HCT116 (cell line): ENCODE measurements at regions not wholly inside any gene's neighbourhood (a gene's known extent, or its start where the extent isn't known, plus 50 kb on each side); places are given as distances from the start of the nearest gene placed in this dataset.

Source experiments
- ATAC-seq: fragments of 200-7000 bp; cut with Tn5 transposase; 2 replicates; pipeline ENCODE4 v1.9.1; 2020; ENCODE audit warnings: mild to moderate bottlenecking, moderate library complexity
- BruUV-seq: library from RNA; stranded (reverse); fragments of 400-500 nt; replicated peaks from 2 replicates; lab custom pipeline; 2021; lab: Mats Ljungman, UMichigan
- CTCF ChIA-PET: fragments of 300-600 bp; sonication (Branson Sonifier 250); formaldehyde crosslinking; loops from one replicate; lab custom pipeline; 2021; ENCODE audit warnings: antibody characterized with exemption; lab: Charles Lee
- POLR2A ChIA-PET: fragments of 300-600, 350-600 bp; sonication (Branson Sonifier 250); formaldehyde crosslinking; loops from one replicate; lab custom pipeline; 2021; ENCODE audit warnings: antibody characterized with exemption; lab: Charles Lee
- RAD21 ChIA-PET, 2 experiments: fragments of 300-600 bp; sonication (Branson Sonifier 250); formaldehyde crosslinking; loops; one replicate each; lab custom pipeline; 2023; ENCODE audit warnings: low total read pairs in 2 of 2; ENCODE audit not compliant: uncharacterized antibody in 2 of 2, unreplicated experiment in 2 of 2, low non-redundant PET in 1 of 2; lab: Charles Lee
- DNase-seq: peaks from one replicate; pipeline ENCODE4 v3.0.0-alpha.2; 2010; ENCODE audit warnings: low read depth, low spot score
- H2AFZ ChIP-seq: fragments of 200-600 bp; shearing (Covaris generic), sonication (generic); 2 replicates; pipeline ENCODE4 v1.6.1; 2017; ENCODE audit warnings: low read depth, mixed run types, mixed read lengths, antibody characterized with exemption, low read length; ENCODE audit not compliant: poor library complexity, severe bottlenecking
- H3K27ac ChIP-seq: 2 replicates; pipeline ENCODE4 v1.5.1; 2012; ENCODE audit warnings: low read depth, low read length
- H3K27me3 ChIP-seq: fragments of 200-600 bp; sonication (generic); 2 replicates; pipeline ENCODE4 v1.6.1; 2016; ENCODE audit warnings: mixed run types, low read length, mixed read lengths; ENCODE audit not compliant: insufficient read depth
- H3K36me3 ChIP-seq, 2 experiments: fragments of 200-500 bp in 1 of 2; fragments of 200-600 bp in 1 of 2; sonication (Bioruptor generic) in 1 of 2; sonication (generic) in 1 of 2; 2 replicates each; pipeline versions ENCODE4 v1.5.1 to v1.6.1; 2014 to 2016; ENCODE audit warnings: low read length in 2 of 2, inconsistent platforms in 1 of 2, mixed read lengths in 1 of 2, mixed run types in 1 of 2; ENCODE audit not compliant: insufficient read depth in 2 of 2, control insufficient read depth in 1 of 2
- H3K4me1 ChIP-seq, 2 experiments: fragments of 200-600 bp in 1 of 2; sonication (generic) in 1 of 2; 2 replicates each; pipeline versions ENCODE4 v1.5.1 to v1.6.1; 2012 to 2017; ENCODE audit warnings: low read length in 2 of 2, inconsistent platforms in 1 of 2, mild to moderate bottlenecking in 1 of 2, mixed read lengths in 1 of 2, mixed run types in 1 of 2, moderate library complexity in 1 of 2; ENCODE audit not compliant: insufficient read depth in 2 of 2, control insufficient read depth in 1 of 2
- H3K4me2 ChIP-seq: fragments of 200-600 bp; sonication (generic); 2 replicates; pipeline ENCODE4 v1.6.1; 2017; ENCODE audit warnings: mixed run types, low read length, mixed read lengths
- H3K4me3 ChIP-seq, 2 experiments: fragments of 200-600 bp in 1 of 2; sonication (generic) in 1 of 2; replicated peaks in 1 of 2; 2 replicates each; pipeline ENCODE4 v1.5.1; 2011 to 2016; ENCODE audit warnings: low read length in 2 of 2, control low read depth in 1 of 2, low read depth in 1 of 2, mild to moderate bottlenecking in 1 of 2, mixed read lengths in 1 of 2, mixed run types in 1 of 2
- H3K79me2 ChIP-seq: fragments of 200-600 bp; sonication (generic); 2 replicates; pipeline ENCODE4 v1.6.1; 2017; ENCODE audit warnings: mild to moderate bottlenecking, mixed run types, low read length, moderate library complexity, mixed read lengths; ENCODE audit not compliant: insufficient read depth
- H3K9ac ChIP-seq: fragments of 200-600 bp; sonication (generic); 2 replicates; pipeline ENCODE4 v1.6.1; 2016; ENCODE audit warnings: low read length, mixed read lengths
- H3K9me2 ChIP-seq: fragments of 200-600 bp; sonication (generic), shearing (Covaris generic); 2 replicates; pipeline ENCODE4 v1.6.1; 2017; ENCODE audit warnings: mixed run types, mild to moderate bottlenecking, moderate library complexity; ENCODE audit not compliant: insufficient read depth
- H3K9me3 ChIP-seq, 2 experiments: fragments of 200-500 bp in 1 of 2; fragments of 200-600 bp in 1 of 2; sonication (Bioruptor generic) in 1 of 2; sonication (generic) in 1 of 2; 2 replicates each; pipeline ENCODE4 v1.6.1; 2014 to 2017; ENCODE audit warnings: low read length in 2 of 2, mixed read lengths in 2 of 2, inconsistent platforms in 1 of 2, low read depth in 1 of 2, mild to moderate bottlenecking in 1 of 2, mixed run types in 1 of 2, moderate library complexity in 1 of 2; ENCODE audit not compliant: control insufficient read depth in 1 of 2, insufficient read depth in 1 of 2
- H4K20me1 ChIP-seq: fragments of 200-600 bp; sonication (generic), shearing (Covaris generic); 2 replicates; pipeline ENCODE4 v1.6.1; 2017; ENCODE audit warnings: mixed run types, mild to moderate bottlenecking, moderate library complexity; ENCODE audit not compliant: insufficient read depth
- ATF3 ChIP-seq: IDR thresholded peaks from 2 replicates; pipeline ENCODE4 v1.6.1; 2012
- CEBPB ChIP-seq: IDR thresholded peaks from 2 replicates; pipeline ENCODE4 v1.6.1; 2012; ENCODE audit warnings: low read depth
- CTCF ChIP-seq, 3 experiments: fragments of 200-600 bp in 1 of 3; sonication (generic) in 1 of 3; IDR thresholded peaks in 2 of 3; conservative IDR thresholded peaks in 1 of 3; 2 replicates each; pipeline ENCODE4 v1.5.1; 2012 to 2017; ENCODE audit warnings: low read depth in 2 of 3, low read length in 2 of 3, antibody characterized with exemption in 1 of 3, borderline replicate concordance in 1 of 3, control low read depth in 1 of 3, mild to moderate bottlenecking in 1 of 3, mixed read lengths in 1 of 3, mixed run types in 1 of 3, moderate library complexity in 1 of 3; ENCODE audit not compliant: insufficient read depth in 1 of 3
- ELF1 ChIP-seq: IDR thresholded peaks from 2 replicates; pipeline ENCODE4 v1.6.1; 2012; ENCODE audit warnings: low read depth, borderline replicate concordance
- FOSL1 ChIP-seq: IDR thresholded peaks from 2 replicates; pipeline ENCODE4 v1.6.1; 2012; ENCODE audit warnings: low read depth
- JUND ChIP-seq: IDR thresholded peaks from 2 replicates; pipeline ENCODE4 v1.6.1; 2012
- POLR2AphosphoS5 ChIP-seq: IDR thresholded peaks from 2 replicates; pipeline ENCODE4 v1.6.1; 2011; ENCODE audit warnings: mild to moderate bottlenecking, low read depth, low read length, moderate library complexity
- RAD21 ChIP-seq: IDR thresholded peaks from 2 replicates; pipeline ENCODE4 v1.6.1; 2012; ENCODE audit warnings: low read depth, mild to moderate bottlenecking
- SIN3A ChIP-seq: IDR thresholded peaks from 2 replicates; pipeline ENCODE4 v1.6.1; 2012; ENCODE audit warnings: low read depth
- TCF7L2 ChIP-seq: IDR thresholded peaks from 2 replicates; pipeline ENCODE4 v1.7.0; 2011; ENCODE audit warnings: borderline replicate concordance, inconsistent platforms; ENCODE audit not compliant: insufficient read depth, insufficient read length; ENCODE audit errors: extremely low read depth
- ZNF274 ChIP-seq: fragments of 200-500 bp; sonication (Bioruptor generic); IDR thresholded peaks from 2 replicates; pipeline ENCODE4 v1.6.1; 2014; ENCODE audit warnings: mild to moderate bottlenecking, low read depth, low read length, inconsistent platforms
- intact Hi-C: fragments of 100-400 bp; cut with micrococcal nuclease; formaldehyde crosslinking; loops from 2 replicates; pipeline ENCODE4 v1.10.0; 2022

GRCh38 chr10:29857843-29858701 is 201.3 kb downstream of the JCAD start:
- no peak overlapping the region for H3K9ac ChIP-seq
- H3K4me1 ChIP-seq: peaks cover 6 to 20% of the 10 kb centered on the region in 2 experiments; a peak in 3 of 4 replicates
- no peaks in the 10 kb centered on the region for H3K9me2 ChIP-seq
- no peaks in the 10 kb centered on the region for H3K79me2 ChIP-seq
- BruUV-seq: no TSS peak
- DNase-seq (peak; percentile 36), ATAC-seq (peak; percentile 74)
- TF ChIP-seq SIN3A (no peak), JUND (no peak), ZNF274 (no peak), ATF3 (no peak), TCF7L2 (no peak), RAD21 (peak; percentile 85), ELF1 (no peak), FOSL1 (no peak), POLR2AphosphoS5 (no peak), CEBPB (no peak), CTCF (IDR thresholded peaks at IDR 0.05 in 2 of 3, conservative IDR thresholded peaks at IDR 0.05 in 1 of 3; ENCODE audit: borderline replicate concordance in 1 of 3, insufficient read depth in 1 of 3, low read depth in 2 of 3, low read length in 2 of 3) (peak; percentile 66 to 86 (median 70))
- no peak overlapping the region for H3K4me3 ChIP-seq
- ChIA-PET CTCF (interaction anchor here (1.1 kb wide), 1 partner anchor 36 kb away, joined by 3 read pairs; no protein-coding TSS in a partner anchor), POLR2A (no interaction called here), RAD21 (no interaction called here)
- peak overlapping the region; percentile 48 for H3K4me2 ChIP-seq
- no peak overlapping the region for H3K27ac ChIP-seq
- H3K36me3 ChIP-seq: no peaks in the 10 kb centered on the region
- no peaks in the 10 kb centered on the region for H3K27me3 ChIP-seq
- intact Hi-C loops: loop anchor here (2.0 kb wide), 1 partner anchor 123 kb away; no protein-coding TSS in a partner anchor
- H4K20me1 ChIP-seq: no peaks in the 10 kb centered on the region
- peak overlapping the region; percentile 29 for H2AFZ ChIP-seq
- no peaks in the 10 kb centered on the region for H3K9me3 ChIP-seq
